C4-2B (cell line): ENCODE measurements at regions not wholly inside any gene's neighbourhood (a gene's known extent, or its start where the extent isn't known, plus 50 kb on each side); places are given as distances from the start of the nearest gene placed in this dataset.

Experiments used
- H3K27ac ChIP-seq: fragments of 450-650 bp; 2 replicates; pipeline ENCODE4 v1.5.1; 2017
- CTCF ChIP-seq: fragments of 450-650 bp; conservative IDR thresholded peaks from 2 replicates; pipeline ENCODE4 v1.5.1; 2017; ENCODE audit warnings: mild to moderate bottlenecking
- ZFX ChIP-seq: fragments of 450-650 bp; IDR thresholded peaks from 2 replicates; pipeline ENCODE4 v1.6.1; 2017

DNA sequence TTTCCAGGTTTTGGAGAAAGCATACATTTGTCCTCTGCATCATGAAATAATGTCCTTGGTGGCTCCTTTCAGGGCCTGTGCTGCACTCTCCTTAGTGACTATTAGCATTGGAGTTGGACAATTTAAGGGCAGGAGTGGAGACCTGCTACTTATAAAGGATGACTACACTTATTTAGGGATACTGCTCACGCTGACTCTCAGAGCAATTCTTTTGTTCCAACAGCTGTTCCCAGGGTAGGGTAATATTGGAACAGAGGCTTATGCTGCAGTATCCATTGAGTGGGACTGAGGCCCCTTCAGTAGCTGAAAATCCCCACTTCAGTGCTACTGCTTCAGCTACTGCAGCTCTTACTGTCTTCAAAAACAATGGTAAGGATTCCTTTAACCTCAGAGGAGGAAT lies 84.6 kb downstream of the GPR88 start:
- H3K27ac ChIP-seq, result no peak overlapping the region
- no peak for TF ChIP-seq ZFX
- no peak for TF ChIP-seq CTCF

- TF ChIP-seq ZFX, result no peak
- TF ChIP-seq CTCF, result no peak
- no peak overlapping the region for H3K27ac ChIP-seq
These were observed 85.2 kb downstream of the GPR88 start for GRCh38 chr1:100622966-100623762.

- TF ChIP-seq CTCF (no peak), ZFX (no peak)
- H3K27ac ChIP-seq, result no peak overlapping the region
These were observed 87.1 kb downstream of the GPR88 start for GRCh38 chr1:100624886-100625610.

DNA sequence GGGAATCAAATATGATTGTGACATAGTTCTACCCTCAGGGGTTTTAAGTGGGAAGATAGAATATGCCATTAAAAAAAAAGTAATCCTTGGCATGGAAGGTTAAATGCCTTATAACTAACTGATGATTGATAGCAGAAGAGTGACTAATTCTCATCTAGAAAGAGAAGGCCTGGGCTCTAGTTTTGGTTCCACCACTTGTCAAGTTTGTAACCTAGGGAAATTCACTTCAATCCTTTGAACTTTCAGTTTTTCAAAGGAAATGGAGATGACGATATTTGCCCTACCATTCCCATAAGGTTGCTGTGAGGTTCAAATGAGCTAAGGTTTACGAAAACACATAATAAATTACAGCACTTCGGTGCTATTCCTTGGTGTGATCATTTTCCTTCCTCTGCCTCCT lies 88.5 kb downstream of the GPR88 start:
- TF ChIP-seq CTCF (no peak), ZFX (no peak)
- no peak overlapping the region for H3K27ac ChIP-seq

- H3K27ac ChIP-seq, result no peak overlapping the region
These were observed 89.2 kb downstream of the GPR88 start for GRCh38 chr1:100627054-100627716.

GRCh38 chr1:100627936-100628335 lies 90.0 kb downstream of the GPR88 start:
- no peak for TF ChIP-seq CTCF
- TF ChIP-seq ZFX, result no peak
- H3K27ac ChIP-seq, result no peak overlapping the region

More at GRCh38 chr1:100627054-100627716, 89.2 kb downstream of the GPR88 start:
- TF ChIP-seq ZFX (no peak), CTCF (no peak)

GRCh38 chr1:100628631-100629081 lies 90.7 kb downstream of the GPR88 start:
- H3K27ac ChIP-seq, result no peak overlapping the region
- TF ChIP-seq CTCF (no peak), ZFX (no peak)
